Fibroblast of lung (primary cell): ENCODE measurements at regions not wholly inside any gene's neighbourhood (a gene's known extent, or its start where the extent isn't known, plus 50 kb on each side); places are given as distances from the start of the nearest gene placed in this dataset.

Experiments used
- DNase-seq, 2 donors: peaks; one replicate each; pipeline versions ENCODE4 v3.0.0 to v3.0.0-alpha.2; 2010; ENCODE audit warnings: low read depth in 2 of 2
- H2AFZ ChIP-seq: 2 replicates; pipeline ENCODE4 v1.5.1; 2012; ENCODE audit warnings: low read length, control low read depth, inconsistent platforms
- H3K27ac ChIP-seq: 2 replicates; pipeline ENCODE4 v1.5.1; 2011; ENCODE audit warnings: low read length, control low read depth; ENCODE audit not compliant: insufficient read depth
- H3K27me3 ChIP-seq: 2 replicates; pipeline ENCODE4 v1.5.1; 2011; ENCODE audit warnings: mild to moderate bottlenecking, low read length; ENCODE audit not compliant: control insufficient read depth, insufficient read depth
- H3K36me3 ChIP-seq: 2 replicates; pipeline ENCODE4 v1.5.1; 2011; ENCODE audit warnings: low read length; ENCODE audit not compliant: control insufficient read depth, insufficient read depth
- H3K4me1 ChIP-seq: 2 replicates; pipeline ENCODE4 v1.5.1; 2011; ENCODE audit warnings: low read length; ENCODE audit not compliant: control insufficient read depth, insufficient read depth; ENCODE audit errors: extremely low read depth
- H3K4me2 ChIP-seq: 2 replicates; pipeline ENCODE4 v1.5.1; 2011; ENCODE audit warnings: low read length, control low read depth; ENCODE audit not compliant: insufficient read depth; ENCODE audit errors: extremely low read depth
- H3K4me3 ChIP-seq, 4 experiments: fragments of 200-600 bp in 1 of 4; sonication (generic) in 1 of 4; replicated peaks in 1 of 4; 2 replicates each; pipeline ENCODE4 v1.5.1; 2011 to 2016; ENCODE audit warnings: low read length in 4 of 4, low read depth in 3 of 4, mild to moderate bottlenecking in 3 of 4, control low read depth in 2 of 4, inconsistent platforms in 1 of 4, mixed read lengths in 1 of 4; ENCODE audit not compliant: insufficient read depth in 1 of 4; ENCODE audit errors: control extremely low read depth in 1 of 4
- H3K79me2 ChIP-seq: 2 replicates; pipeline ENCODE4 v1.5.1; 2012; ENCODE audit warnings: mild to moderate bottlenecking, low read length, inconsistent platforms; ENCODE audit not compliant: control insufficient read depth, insufficient read depth
- H3K9ac ChIP-seq: 2 replicates; pipeline ENCODE4 v1.5.1; 2011; ENCODE audit warnings: mild to moderate bottlenecking, low read length, control low read depth; ENCODE audit not compliant: insufficient read depth
- H3K9me3 ChIP-seq: 2 replicates; pipeline ENCODE4 v1.5.1; 2012; ENCODE audit warnings: low read depth, low read length; ENCODE audit not compliant: control insufficient read depth, insufficient read depth
- H4K20me1 ChIP-seq: 2 replicates; pipeline ENCODE4 v1.5.1; 2011; ENCODE audit warnings: low read length; ENCODE audit not compliant: control insufficient read depth, insufficient read depth; ENCODE audit errors: extremely low read depth
- EZH2 ChIP-seq: IDR thresholded peaks from 2 replicates; pipeline ENCODE4 v1.5.1; 2012; ENCODE audit warnings: low read length, control low read depth, mild to moderate bottlenecking; ENCODE audit errors: missing control alignments
- TF ChIP-seq, protein P1 (sequence below), 2 donors: IDR thresholded peaks in 1 of 2; conservative IDR thresholded peaks in 1 of 2; 1 replicate in 1 of 2; 2 replicates in 1 of 2; pipeline ENCODE4 v1.5.1; 2011 to 2012; ENCODE audit warnings: low read length in 2 of 2, control low read depth in 1 of 2, inconsistent platforms in 1 of 2, low read depth in 1 of 2, mild to moderate bottlenecking in 1 of 2

DNA sequence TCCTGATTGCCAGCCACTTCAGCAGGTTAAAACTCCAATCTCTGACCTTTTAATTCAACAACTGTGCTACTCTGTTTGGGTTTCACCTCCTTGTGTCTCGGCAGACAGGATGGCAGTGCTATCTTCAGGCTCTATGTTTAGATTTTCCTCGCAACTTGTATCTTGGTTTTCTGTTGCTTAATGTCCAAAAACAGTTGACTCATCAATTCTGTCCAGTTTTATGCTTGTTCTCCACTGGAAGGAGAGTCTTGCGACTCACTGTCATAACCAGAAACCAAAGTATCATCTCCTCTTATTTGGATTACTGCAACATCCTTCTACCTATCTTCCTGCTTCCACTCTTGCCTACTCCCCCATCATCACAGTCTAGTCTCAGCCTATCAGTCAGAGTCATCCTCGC is 130.9 kb upstream of the ADAMTS16 start:
- TF ChIP-seq, protein P1, sequence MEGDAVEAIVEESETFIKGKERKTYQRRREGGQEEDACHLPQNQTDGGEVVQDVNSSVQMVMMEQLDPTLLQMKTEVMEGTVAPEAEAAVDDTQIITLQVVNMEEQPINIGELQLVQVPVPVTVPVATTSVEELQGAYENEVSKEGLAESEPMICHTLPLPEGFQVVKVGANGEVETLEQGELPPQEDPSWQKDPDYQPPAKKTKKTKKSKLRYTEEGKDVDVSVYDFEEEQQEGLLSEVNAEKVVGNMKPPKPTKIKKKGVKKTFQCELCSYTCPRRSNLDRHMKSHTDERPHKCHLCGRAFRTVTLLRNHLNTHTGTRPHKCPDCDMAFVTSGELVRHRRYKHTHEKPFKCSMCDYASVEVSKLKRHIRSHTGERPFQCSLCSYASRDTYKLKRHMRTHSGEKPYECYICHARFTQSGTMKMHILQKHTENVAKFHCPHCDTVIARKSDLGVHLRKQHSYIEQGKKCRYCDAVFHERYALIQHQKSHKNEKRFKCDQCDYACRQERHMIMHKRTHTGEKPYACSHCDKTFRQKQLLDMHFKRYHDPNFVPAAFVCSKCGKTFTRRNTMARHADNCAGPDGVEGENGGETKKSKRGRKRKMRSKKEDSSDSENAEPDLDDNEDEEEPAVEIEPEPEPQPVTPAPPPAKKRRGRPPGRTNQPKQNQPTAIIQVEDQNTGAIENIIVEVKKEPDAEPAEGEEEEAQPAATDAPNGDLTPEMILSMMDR (conservative IDR thresholded peaks at IDR 0.05 in 1 of 2, IDR thresholded peaks at IDR 0.05 in 1 of 2; ENCODE audit: low read depth in 1 of 2, low read length in 2 of 2): no peak
- no peak for TF ChIP-seq EZH2
- Histone ChIP-seq H3K36me3 (no peaks in the 10 kb centered on the region), H3K4me2 (no peak overlapping the region), H3K27ac (no peak overlapping the region), H3K79me2 (no peaks in the 10 kb centered on the region), H4K20me1 (no peaks in the 10 kb centered on the region), H3K9me3 (no peaks in the 10 kb centered on the region), H3K9ac (no peak overlapping the region), H3K27me3 (no peaks in the 10 kb centered on the region), H3K4me1 (no peaks in the 10 kb centered on the region), H3K4me3 (no peak overlapping the region), H2AFZ (no peak overlapping the region)
- no peak for DNase-seq

DNA sequence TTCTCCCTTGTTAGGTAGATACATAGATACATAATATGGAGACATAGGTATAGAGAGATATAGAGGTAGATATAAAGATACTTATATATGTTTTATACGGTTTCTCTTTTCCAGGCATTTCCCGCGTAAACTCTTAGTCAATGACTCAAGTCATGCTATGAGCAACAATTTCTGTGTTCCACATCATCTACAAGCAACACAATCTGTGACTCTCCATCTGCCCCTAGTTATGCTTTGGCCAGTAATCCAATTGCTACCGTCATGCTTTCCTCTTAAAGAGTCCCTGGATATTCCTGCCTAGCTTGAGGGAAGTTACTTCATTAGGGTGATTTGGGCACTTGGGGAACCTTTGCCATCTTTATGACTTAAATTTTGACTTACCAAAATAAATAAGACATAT is 129.0 kb upstream of the ADAMTS16 start:
- no peak for DNase-seq
- Histone ChIP-seq H3K4me2 (no peak overlapping the region), H4K20me1 (no peaks in the 10 kb centered on the region), H3K79me2 (no peaks in the 10 kb centered on the region), H3K4me3 (no peak overlapping the region), H2AFZ (no peak overlapping the region), H3K36me3 (no peaks in the 10 kb centered on the region), H3K27me3 (no peaks in the 10 kb centered on the region), H3K4me1 (no peaks in the 10 kb centered on the region), H3K27ac (no peak overlapping the region), H3K9me3 (no peaks in the 10 kb centered on the region), H3K9ac (no peak overlapping the region)
- no peak for TF ChIP-seq EZH2
- TF ChIP-seq, protein P1 (conservative IDR thresholded peaks at IDR 0.05 in 1 of 2, IDR thresholded peaks at IDR 0.05 in 1 of 2; ENCODE audit: low read depth in 1 of 2, low read length in 2 of 2): no peak

DNA sequence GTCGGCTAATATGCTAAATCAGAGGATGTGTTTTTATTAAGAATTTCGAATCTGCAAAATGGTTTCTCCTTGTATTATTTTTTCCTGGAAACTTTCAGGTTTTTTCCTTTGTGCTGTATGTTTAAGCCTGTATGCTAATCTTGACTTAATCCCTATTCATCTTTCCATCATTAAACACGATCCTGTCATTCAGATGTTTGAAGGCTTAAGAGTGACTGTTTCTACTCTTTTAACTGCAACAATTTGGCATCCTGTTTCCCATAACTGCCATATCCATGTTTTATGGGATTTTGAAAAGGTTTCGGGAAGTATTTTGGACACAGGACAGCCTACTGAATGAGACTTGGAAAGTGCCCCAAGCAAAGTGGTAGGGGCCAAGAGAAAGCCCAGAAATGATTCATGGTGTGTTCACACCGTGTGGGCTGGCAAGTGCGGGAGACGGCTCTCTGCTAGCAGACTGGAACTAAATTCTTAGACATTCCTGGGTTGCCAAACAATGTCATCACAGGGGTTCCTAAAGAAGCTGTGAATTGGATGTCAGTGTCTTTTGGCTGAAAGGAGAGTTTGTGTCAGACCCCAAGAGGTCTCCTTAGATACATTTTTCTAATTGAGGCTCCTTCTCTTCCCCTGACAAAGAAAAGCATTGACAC is 125.4 kb upstream of the ADAMTS16 start:
- TF ChIP-seq, protein P1 (conservative IDR thresholded peaks at IDR 0.05 in 1 of 2, IDR thresholded peaks at IDR 0.05 in 1 of 2; ENCODE audit: low read depth in 1 of 2, low read length in 2 of 2): no peak
- TF ChIP-seq EZH2: no peak
- peak in 1 of 2 donors; percentile 95 for DNase-seq
- Histone ChIP-seq H3K4me1 (no peaks in the 10 kb centered on the region), H3K4me3 (no peak overlapping the region), H3K4me2 (no peak overlapping the region), H3K9ac (no peak overlapping the region), H3K79me2 (no peaks in the 10 kb centered on the region), H3K27ac (no peak overlapping the region), H2AFZ (no peak overlapping the region), H3K9me3 (no peaks in the 10 kb centered on the region), H4K20me1 (no peaks in the 10 kb centered on the region), H3K27me3 (no peaks in the 10 kb centered on the region), H3K36me3 (no peaks in the 10 kb centered on the region)
